Posterior cingulate gyrus (tissue), 11 donors: ENCODE measurements at regions not wholly inside any gene's neighbourhood (a gene's known extent, or its start where the extent isn't known, plus 50 kb on each side); places are given as distances from the start of the nearest gene placed in this dataset.
"Not testable (repeated sequence)": the region's sequence is repeated elsewhere in the genome, so short reads cannot be mapped to it uniquely, and the experiment has no call there.

Experiments used
- DNase-seq, 10 donors: peaks; one replicate each; pipeline versions ENCODE4 v3.0.0 to v3.0.0-alpha.2; 2020 to 2021; ENCODE audit warnings: mixed read lengths in 3 of 10
- intact Hi-C: fragments of 100-400 bp; cut with DNase I; formaldehyde crosslinking; loops from one replicate; pipeline ENCODE4 v1.15.1; 2023

DNA sequence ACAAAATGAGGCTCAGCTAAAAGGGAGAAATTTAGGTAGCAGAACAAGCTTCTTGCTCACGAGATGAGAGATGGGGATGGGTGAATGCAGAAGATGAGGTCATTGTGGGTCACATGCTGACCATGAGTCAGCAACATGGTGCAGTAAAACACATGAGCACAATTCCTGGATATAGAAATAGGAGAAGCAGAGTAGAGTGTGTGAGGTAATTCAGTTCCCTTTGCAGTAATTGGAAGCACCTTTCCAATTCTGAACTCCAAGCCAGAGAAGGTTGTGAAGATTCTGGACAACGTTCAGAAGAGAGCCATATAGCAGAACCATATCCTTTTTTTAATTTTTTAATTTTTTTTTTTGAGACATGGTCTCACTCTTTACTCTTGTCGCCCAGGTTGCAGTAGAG lies 62.0 kb upstream of the LMNTD1 start:
- DNase-seq, result no peak
- intact Hi-C loops, result no loop called here

DNA sequence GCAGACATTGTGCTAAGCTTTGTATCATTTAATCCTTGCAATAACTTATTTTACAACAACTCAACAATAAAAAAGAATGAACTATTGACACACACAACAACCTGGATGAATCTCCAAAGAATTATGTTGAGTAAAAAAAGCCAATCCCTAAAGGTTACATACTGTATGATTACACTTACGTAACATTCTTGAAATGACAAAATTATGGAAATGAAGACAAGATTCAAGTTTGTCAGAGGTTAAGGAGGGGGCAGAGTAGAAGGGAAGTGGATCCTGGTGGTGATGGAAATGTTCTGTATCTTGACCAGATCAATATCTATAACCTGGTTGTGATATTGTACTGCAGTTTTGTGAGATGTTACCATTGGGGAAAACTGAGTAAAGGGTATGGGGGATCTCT lies 63.2 kb upstream of the LMNTD1 start:
- no peak for DNase-seq
- intact Hi-C loops, result no loop called here

DNA sequence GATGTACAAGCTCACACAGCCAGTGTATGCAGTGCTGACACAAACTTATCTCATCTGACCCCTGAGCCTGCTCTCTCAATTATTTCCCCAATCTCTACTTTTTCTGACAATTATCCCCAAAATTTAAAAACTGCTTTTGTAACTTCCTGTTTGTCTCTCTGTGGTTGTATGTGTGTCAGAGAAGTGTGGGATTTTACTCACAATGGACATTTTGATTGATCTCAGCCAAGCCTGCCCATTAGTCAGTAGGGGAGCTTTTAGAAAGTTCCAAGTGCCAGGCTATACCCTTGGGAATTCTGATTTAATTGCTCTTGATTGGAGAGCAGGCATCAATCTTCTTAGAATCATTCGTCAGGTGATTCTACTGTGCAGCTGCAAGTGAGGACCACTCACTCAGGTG lies 64.9 kb upstream of the LMNTD1 start:
- no peak for DNase-seq
- intact Hi-C loops, result no loop called here

DNA sequence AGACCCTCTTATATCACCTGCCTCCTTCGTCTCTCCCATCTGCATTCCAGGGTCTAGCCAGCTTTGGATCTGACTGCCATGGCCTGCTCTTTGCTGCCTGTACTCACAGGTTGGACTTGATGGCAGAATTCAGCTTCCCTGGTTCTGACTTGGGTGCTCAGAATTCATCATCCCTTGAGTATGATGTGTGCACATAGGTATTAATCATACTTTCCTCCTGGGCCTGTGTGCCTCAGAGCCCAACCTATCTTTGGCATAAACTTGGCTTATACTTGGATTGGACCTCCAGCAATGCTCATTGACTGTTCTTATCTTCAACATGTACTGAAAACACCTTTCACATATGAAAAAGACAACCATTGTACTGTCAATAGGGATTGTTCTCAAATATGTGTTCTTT lies 70.7 kb upstream of the LMNTD1 start:
- DNase-seq, result no peak
- intact Hi-C loops, result no loop called here

DNA sequence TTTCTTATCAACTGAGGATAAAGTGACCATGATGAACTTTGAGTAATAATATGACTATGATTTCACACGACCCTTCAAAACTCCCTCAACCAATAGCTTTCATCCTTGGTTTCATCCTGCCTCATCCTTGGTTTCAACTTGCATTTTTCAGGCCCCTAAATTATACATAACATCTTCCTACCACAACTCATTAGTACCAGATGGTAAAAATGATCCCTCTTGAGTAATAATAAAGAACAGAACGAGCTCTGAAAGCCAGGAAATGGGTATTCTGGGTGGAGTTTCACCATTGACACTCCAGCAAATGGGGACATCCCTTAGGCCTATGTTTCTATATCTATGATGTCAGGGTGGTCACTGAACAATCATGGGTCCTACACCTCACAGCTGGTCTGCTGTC lies 72.1 kb upstream of the LMNTD1 start:
- intact Hi-C loops, result no loop called here

DNA sequence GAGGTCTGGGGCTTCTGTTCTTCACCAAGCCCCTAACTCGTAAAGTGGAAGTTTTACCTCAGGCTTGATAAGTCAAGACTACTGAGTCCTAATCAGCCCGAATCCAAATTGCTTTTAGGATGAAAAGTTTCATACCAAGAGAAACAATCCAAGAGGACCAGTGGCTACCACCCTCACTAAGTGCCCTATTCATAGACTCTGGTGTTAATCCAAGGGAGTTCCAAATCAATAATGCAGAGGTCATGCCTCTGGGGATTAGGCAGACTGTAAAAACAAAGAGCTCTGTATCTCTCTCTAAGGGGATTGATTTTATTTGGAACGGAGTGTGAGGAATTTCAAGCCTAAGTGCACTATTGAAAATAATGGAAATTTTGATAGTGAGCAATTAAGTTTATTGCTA lies 76.3 kb upstream of the LMNTD1 start:
- intact Hi-C loops, result no loop called here
- DNase-seq, result no peak

More for the DNA sequence above, 72.1 kb upstream of the LMNTD1 start:
- no peak for DNase-seq

DNA sequence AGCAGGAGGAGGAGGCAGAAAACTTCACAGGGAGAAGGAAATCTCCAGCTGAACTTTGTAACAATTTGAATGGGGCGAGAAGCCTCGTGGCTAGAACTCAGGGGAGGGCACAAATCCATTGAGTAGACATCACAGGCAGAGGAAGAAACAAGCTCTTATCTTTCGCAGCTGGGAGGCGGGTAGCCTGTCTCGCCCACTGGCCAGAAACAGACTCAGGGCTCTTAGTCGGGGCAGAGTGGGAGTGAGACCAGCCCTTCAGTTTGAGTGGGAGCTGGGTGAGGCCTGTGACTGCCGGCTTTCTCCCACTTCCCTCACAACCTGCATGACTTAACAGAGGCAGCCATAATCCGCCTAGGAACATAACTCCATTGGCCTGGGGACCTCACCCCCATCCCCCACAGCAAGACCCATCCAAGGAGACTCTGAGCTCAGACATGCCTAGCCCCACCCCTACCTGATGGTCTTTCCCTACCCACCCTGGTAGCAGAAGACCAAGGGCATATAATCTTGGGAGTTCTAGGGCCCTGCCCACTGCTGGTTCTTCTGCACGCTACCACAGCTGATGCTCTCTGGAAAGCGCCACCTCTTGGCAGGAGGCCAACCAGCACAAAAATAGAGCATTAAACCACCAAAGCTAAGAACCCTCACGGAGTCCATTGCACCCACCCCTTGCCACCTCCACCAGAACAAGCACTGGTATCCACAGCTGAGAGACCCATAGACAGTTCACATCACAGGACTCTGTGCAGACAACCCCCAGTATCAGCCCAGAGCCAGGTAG lies 77.8 kb upstream of the LMNTD1 start:
- DNase-seq, intact Hi-C loops: not testable (repeated sequence)

DNA sequence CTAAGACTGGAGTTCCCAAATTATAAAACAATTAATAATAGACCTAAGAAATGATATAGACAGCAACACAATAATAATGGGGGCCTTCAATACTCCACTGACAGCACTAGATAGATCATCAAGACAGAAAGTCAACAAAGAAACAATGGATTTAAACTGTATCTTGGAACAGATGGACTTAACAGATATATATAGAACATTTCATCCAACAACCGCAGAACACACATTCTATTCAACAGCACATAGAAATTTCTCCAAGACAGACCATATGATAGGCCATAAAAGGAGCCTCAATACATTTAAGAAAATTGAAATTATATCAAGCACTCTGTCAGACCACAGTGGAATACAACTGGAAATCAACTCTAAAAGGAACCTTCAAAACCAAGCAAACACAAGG lies 80.1 kb upstream of the LMNTD1 start:
- intact Hi-C loops, DNase-seq: not testable (repeated sequence)

DNA sequence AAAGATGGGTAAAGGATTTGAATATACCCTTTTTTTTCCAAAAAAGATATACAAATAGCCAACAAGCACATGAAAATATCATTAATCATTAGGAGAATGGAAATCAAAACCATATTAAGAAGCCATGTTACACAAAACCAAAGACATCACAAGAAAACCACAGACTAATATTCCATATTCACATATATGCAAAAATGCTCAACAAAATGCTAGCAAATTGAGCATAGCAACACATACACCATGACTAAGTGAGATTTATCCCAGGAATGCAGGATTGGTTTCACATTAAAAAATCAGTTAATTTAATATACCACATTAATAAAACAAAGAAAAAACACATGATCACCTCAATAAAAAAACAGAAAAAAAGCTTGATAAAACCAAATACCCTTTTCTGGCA lies 84.7 kb upstream of the LMNTD1 start:
- no peak for DNase-seq
- intact Hi-C loops, result no loop called here

DNA sequence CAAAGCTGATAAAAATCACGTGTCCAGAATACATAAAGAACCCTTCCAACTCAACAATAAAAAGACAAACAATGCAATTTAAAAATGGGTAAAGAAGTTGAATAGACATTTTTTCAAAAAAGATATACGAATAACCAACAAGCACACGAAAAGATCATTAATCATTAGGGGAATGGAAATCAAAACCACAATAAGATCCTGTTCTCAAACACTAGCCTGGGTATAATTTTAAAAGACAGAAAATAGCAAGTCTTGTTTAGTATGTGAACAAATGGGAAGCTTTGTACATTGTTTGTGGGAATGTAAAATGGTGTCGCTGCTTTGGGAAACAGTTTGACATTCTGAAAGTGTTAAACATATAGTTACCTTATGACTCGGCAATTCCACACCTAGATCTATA lies 86.3 kb upstream of the LMNTD1 start:
- intact Hi-C loops, result no loop called here

DNA sequence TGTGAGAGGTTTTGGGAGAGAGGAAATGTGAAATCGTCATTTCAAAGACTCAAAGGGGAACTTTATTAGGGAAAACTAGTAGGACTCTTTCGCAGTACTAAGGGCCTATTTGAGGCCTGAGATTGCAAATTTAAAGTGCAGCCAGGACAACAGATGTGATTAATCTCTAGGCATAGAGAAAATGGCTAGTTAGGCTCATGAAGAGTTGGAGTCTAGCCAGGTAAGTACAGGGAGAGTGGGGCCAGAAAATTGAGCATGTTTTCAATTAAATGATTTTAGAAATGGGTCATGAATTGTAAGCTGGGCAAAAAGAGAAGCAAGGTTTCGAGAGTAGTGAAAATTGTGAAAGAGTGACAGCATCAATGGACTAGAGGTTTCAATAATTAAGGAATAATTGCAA lies 91.9 kb upstream of the LMNTD1 start:
- intact Hi-C loops, result no loop called here
- DNase-seq, result no peak

More for the DNA sequence above, 86.3 kb upstream of the LMNTD1 start:
- no peak for DNase-seq

DNA sequence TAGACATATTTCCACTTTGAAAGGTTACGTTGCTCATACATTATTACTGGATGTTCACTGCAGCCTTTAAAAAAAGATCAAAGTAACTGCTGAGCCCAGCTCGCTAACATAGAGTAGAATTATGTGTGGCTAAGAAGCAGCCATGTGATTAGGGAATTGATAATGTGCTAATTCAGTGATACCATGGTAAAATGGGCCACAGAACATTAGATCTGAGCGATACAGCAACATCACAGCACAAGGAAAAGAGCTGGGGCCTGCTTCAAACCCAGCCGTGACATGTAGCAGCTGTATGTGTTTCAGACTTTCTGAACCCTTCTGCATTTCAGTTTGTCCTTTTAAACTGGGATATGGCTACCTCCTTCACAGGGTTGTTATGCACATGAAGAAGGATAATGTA lies 92.3 kb upstream of the LMNTD1 start:
- intact Hi-C loops, result no loop called here

DNA sequence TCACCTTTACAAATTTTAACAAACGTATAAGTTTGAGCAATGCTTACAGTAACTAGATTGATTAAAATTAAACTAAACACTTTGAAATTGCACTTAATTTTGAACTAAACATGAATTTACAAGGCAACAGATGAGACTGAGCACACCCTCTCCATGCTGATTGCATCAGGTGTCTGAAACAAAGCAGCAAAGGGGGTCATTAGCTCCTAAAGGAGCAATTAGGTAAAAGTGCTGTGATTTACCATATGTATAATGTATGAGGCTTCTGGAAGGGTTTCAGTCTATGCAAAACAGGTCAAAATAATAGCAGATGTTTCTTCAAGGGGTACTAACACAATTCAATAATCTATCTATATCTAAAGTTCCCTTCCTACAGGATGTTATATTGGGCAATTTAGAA lies 98.8 kb upstream of the LMNTD1 start:
- intact Hi-C loops, result no loop called here
- no peak for DNase-seq

More for the DNA sequence above, 92.3 kb upstream of the LMNTD1 start:
- no peak for DNase-seq

DNA sequence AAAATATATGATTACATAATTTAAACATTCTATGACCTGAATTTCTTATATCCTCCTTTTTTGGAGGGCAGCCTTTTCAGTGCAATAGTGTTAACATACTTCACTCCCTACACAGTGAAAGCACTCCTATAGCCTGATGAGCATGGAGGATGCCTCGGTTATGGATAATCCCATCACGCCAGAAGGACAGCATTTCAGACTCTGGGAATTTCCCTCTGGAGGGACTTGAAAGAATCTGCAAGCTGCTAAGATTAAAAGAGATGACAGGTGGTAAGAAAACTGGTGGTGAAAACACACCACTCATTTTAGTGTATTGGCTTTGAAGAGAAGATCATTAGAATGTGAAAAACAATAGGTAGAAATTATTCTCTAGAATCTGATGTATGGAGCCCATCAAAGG lies 99.3 kb upstream of the LMNTD1 start:
- no peak for DNase-seq
- intact Hi-C loops, result no loop called here

DNA sequence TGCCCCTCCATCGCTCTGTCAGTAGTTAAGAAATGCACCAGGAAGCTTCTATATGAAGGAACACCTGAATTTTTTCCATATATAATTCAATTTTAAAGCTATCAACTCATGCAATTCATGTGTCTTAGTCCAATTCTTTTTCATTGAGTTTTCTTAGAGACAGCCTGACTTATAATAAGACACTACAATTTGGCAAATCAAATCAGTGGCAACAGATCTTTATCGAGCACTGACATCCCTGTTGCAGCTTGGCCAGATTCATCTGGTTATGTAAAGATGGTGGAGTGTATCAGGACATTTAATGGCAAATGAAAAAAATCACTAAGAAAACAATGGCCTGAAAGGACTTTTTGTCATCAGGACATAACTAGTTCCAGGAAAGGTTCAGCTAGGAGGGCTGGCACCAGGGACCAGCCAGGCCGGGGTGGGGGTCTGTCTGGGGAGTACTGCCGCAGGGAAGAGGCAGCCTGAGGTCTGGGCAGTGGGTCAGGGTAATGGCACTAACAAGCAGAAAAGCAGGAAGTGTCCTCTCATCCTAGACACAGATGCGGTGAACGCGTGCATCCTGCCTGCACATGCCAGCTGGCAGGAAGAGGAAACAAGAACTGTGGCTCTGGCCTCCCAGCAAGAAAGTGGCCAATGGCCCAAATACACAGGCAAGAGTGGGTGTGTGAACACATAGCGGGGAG lies 100.5 kb upstream of the LMNTD1 start:
- peak in 8 of 10 donors; percentile 9 to 85 (median 22) for DNase-seq
- intact Hi-C loops, result no loop called here

DNA sequence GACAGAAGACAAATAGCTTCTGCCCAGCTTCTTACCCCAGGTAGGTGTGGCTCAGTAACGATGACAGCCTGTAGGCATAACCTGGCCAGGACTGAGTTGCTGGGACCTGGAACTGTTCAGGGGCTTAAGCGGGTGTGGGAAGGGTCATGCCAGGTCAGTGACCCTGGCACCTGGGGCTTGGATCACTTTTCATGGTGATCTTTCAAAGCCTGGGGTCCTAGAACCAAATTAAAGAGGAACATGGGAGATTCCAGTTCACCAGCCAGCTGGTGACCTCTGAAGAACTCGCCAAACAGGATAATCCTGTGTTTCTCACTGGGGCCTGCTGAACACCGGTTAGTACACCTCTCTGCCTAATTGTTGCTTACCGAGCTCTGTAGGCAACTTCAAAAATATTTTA lies 102.6 kb upstream of the LMNTD1 start:
- no peak for DNase-seq

DNA sequence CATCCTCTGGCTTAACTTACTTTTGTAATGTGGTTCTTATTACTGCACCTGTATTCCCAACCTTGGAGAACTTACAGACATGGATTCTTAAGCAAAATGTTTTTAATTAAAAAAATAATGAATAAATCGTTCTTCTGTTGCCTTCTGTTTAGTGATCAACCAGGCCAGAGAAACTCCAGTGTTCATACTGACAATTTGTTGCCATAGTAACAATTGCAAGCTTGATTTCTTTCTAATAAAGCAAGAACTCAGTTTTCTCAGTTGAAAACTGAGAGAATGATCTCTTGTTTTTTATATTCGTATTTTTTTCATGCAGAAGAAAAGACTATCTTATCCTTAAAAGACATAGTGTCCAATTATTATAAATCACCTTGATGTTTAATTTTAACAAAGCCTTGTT lies 106.5 kb upstream of the LMNTD1 start:
- intact Hi-C loops, result no loop called here
- no peak for DNase-seq

More for the DNA sequence above, 102.6 kb upstream of the LMNTD1 start:
- intact Hi-C loops, result no loop called here

DNA sequence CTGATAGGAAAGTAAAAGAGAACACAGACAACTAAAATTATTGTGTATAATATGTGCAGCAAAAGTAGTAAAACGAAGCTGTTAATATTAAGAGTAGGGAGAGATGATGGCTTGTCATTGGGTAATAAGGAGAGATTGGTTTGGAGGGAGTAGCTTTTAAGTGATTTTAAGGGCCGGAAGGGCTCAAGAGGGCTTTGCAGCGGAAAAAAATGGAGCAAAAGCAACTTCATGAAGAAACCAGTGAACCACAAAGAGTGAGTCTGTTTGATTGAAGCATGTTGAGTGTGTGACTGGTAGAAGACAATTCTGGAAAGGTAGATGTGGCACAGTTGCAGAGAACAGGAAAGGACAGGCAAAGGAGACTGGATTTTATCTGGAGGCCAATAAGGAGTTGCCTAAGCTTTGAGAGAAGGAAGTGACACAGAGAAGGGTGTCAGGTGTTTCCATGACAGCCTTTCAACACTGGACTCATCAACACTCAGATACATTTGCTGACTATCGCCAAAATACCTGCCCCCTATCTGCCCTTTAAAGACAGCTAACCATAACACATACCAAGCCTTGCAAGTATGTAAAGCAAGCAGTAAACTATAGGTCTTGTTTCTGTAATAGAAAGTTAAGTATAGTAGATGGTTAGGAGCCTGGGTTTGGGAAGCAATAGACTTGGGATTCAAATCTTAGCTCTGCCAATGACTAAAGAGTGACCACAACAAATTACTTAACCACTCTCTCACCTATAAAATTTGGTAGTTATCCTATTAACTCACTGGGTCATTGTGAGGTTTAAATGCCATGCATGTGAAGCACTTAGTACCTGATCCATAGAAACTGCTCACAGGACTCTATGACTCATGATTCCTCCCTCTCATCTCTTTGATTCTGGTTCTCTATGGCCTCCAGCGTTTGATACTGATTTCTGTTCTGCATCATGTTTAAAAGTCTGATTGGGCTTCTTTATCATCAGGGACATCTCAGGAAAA lies 117.3 kb upstream of the LMNTD1 start:
- DNase-seq, result no peak
- intact Hi-C loops, result no loop called here

DNA sequence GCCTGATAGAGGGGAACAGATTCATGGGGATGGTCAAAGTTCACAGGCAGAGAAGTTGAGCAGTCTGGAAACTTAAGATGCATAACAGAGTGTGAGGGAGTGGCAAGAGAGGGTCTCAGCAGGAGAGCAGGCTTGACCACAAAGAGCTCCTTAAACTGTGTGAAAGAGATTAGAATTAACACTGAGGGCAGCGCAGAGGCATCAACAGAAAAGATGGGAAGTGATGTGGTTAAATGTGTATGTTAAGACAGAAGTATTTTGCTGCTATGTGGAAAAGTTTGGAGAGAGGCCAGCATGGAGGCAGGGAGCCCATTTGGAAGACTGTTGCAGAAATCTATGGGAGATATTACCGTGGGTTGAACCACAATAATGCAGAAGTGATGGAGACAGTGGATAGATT lies 122.7 kb upstream of the LMNTD1 start:
- intact Hi-C loops, result no loop called here
- DNase-seq, result no peak

DNA sequence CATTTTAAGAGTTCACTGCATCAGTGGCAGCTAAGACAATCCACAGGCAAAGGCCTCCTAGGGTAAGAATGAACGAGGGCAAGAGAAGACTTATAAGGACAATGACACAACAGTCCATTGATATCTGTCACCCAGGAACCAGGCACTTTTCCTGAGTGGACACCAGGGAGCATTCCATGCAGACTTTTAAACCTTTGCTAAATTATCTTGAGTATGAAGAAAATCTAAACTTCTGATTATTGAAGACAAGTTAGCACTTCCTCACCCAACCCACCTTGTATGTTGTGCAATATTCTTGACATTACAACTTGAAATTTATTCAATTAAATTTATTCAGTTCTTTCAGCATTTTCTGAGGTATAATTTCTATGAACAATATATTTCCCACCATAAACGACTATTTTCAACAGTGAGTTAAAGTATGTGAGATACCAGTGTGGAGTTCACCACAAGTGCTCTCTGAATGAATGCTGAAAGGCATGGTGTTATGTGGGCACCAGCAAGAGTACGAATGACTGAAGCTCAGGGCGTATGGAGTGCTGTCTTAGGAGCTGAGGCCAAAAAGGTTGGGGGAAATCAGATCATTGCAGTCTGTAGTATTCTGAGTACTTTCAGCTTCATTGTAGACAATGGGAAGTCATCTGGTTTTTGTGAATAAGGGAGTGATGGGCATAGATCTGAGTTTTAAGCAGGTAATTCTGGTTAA lies 124.3 kb upstream of the LMNTD1 start:
- peak in 1 of 10 donors; percentile 74 for DNase-seq
- intact Hi-C loops, result no loop called here
